ENCODE measurements at regions not wholly inside any gene's neighbourhood (a gene's known extent, or its start where the extent isn't known, plus 50 kb on each side); places are given as distances from the start of the nearest gene placed in this dataset.

GRCh38 chr10:131487822-131488221 is 176.3 kb upstream of the TCERG1L start:
- no peak for DNase-seq (ENCODE audit: low spot score)

GRCh38 chr10:131490991-131491594 is 179.6 kb upstream of the TCERG1L start:
- no peak for DNase-seq (ENCODE audit: low spot score)

GRCh38 chr10:131492211-131492857 is 180.8 kb upstream of the TCERG1L start:
- no peak for DNase-seq (ENCODE audit: low spot score)

GRCh38 chr10:131493432-131493831 is 181.9 kb upstream of the TCERG1L start:
- DNase-seq (ENCODE audit: low spot score) = no peak

GRCh38 chr10:131494451-131494850 is 182.9 kb upstream of the TCERG1L start:
- DNase-seq (ENCODE audit: low spot score) = no peak

GRCh38 chr10:131495224-131495623 is 183.7 kb upstream of the TCERG1L start:
- no peak for DNase-seq (ENCODE audit: low spot score)

GRCh38 chr10:131495892-131496291 is 184.4 kb upstream of the TCERG1L start:
- DNase-seq (ENCODE audit: low spot score) = no peak

GRCh38 chr10:131496351-131497052 is 185.0 kb upstream of the TCERG1L start:
- no peak for DNase-seq (ENCODE audit: low spot score)

- DNase-seq (ENCODE audit: low spot score) = no peak
Measured at GRCh38 chr10:131499566-131499965, 188.0 kb upstream of the TCERG1L start.

GRCh38 chr10:131500181-131500580 is 188.7 kb upstream of the TCERG1L start:
- DNase-seq (ENCODE audit: low spot score) = no peak

- no peak for DNase-seq (ENCODE audit: low spot score)
Measured at GRCh38 chr10:131500892-131501291, 189.4 kb upstream of the TCERG1L start.

- no peak for DNase-seq (ENCODE audit: low spot score)
Measured at GRCh38 chr10:131503992-131504391, 192.5 kb upstream of the TCERG1L start.

GRCh38 chr10:131511391-131511790 is 199.9 kb upstream of the TCERG1L start:
- no peak for DNase-seq (ENCODE audit: low spot score)

GRCh38 chr10:131512852-131513251 is 201.3 kb upstream of the TCERG1L start:
- DNase-seq (ENCODE audit: low spot score) = no peak

GRCh38 chr10:131513445-131513844 is 201.9 kb upstream of the TCERG1L start:
- no peak for DNase-seq (ENCODE audit: low spot score)

- DNase-seq (ENCODE audit: low spot score) = no peak
Measured at GRCh38 chr10:131513901-131514300, 202.4 kb upstream of the TCERG1L start.

- no peak for DNase-seq (ENCODE audit: low spot score)
Measured at GRCh38 chr10:131514454-131514853, 202.9 kb upstream of the TCERG1L start.

GRCh38 chr10:131516285-131516684 is 204.8 kb upstream of the TCERG1L start:
- DNase-seq (ENCODE audit: low spot score) = no peak

- no peak for DNase-seq (ENCODE audit: low spot score)
Measured at GRCh38 chr10:131517781-131518180, 206.3 kb upstream of the TCERG1L start.

- no peak for DNase-seq (ENCODE audit: low spot score)
Measured at GRCh38 chr10:131519723-131520605, 208.4 kb upstream of the TCERG1L start.

- DNase-seq (ENCODE audit: low spot score) = no peak
Measured at GRCh38 chr10:131531265-131532190, 220.0 kb upstream of the TCERG1L start.

Data from H4 (cell line).